NB4 (cell line): ENCODE measurements at regions not wholly inside any gene's neighbourhood (a gene's known extent, or its start where the extent isn't known, plus 50 kb on each side); places are given as distances from the start of the nearest gene placed in this dataset.

Experiments used
- CTCF ChIP-seq: IDR thresholded peaks from one replicate; pipeline ENCODE4 v1.5.1; 2012; ENCODE audit warnings: low read depth, low read length
- MAX ChIP-seq: IDR thresholded peaks from 2 replicates; pipeline ENCODE4 v1.6.1; 2011; ENCODE audit warnings: low read depth, low read length

- TF ChIP-seq CTCF (peak; percentile 6), MAX (no peak)
Measured at GRCh38 chr4:170589597-170590191, 499.9 kb upstream of the AADAT start.
